ENCODE measurements at regions not wholly inside any gene's neighbourhood (a gene's known extent, or its start where the extent isn't known, plus 50 kb on each side); places are given as distances from the start of the nearest gene placed in this dataset.

DNA sequence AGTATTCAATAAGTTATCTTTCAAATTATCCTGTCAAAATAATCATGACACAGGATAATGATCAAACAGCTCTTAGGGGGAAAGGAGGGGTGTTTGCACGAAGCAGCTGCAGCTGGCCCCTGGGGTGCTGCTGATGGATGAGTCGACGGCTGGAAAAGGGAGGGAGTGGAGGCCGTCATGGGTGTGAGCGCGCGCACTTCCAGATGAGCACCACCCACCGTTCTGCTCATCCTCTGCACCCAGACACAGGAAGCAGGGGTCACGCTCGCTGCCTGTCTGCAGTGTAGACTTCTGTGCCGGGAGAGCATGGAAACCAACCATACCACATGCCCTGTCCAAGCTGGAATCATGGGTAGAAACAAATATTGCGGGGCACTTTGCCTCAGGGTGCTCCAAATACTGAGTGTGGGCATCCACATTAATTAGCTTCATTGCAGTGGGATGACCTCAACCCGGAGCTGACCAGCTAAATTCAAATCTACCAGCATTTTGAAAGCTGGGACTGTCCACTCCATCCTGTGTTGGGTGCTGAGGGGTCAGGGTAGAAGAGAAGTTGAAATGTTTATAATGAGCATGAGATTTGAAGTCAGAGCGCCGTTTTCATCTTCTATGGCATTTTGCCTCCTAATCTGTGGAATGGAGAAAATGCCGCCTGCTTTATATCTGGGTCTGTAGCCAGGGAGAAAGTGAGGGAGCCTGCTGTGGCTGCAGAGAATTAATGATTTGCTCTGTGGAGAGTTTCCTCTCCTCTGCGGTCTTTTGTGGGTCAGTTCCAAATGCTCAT lies 802.4 kb downstream of the TBC1D22A start:
- DNase-seq (ENCODE audit: low spot score) = peak; percentile 34

GRCh38 chr22:47564158-47564450 lies 801.7 kb downstream of the TBC1D22A start:
- no peaks in the 10 kb centered on the region for H3K9me3 ChIP-seq
- H3K4me1 ChIP-seq = no peaks in the 10 kb centered on the region
- no peaks in the 10 kb centered on the region for H3K36me3 ChIP-seq
- DNase-seq (ENCODE audit: low spot score) = peak; percentile 26
- TF ChIP-seq, protein P1, sequence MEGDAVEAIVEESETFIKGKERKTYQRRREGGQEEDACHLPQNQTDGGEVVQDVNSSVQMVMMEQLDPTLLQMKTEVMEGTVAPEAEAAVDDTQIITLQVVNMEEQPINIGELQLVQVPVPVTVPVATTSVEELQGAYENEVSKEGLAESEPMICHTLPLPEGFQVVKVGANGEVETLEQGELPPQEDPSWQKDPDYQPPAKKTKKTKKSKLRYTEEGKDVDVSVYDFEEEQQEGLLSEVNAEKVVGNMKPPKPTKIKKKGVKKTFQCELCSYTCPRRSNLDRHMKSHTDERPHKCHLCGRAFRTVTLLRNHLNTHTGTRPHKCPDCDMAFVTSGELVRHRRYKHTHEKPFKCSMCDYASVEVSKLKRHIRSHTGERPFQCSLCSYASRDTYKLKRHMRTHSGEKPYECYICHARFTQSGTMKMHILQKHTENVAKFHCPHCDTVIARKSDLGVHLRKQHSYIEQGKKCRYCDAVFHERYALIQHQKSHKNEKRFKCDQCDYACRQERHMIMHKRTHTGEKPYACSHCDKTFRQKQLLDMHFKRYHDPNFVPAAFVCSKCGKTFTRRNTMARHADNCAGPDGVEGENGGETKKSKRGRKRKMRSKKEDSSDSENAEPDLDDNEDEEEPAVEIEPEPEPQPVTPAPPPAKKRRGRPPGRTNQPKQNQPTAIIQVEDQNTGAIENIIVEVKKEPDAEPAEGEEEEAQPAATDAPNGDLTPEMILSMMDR (IDR thresholded peaks at IDR 0.05) = no peak
- no peak overlapping the region for H3K27ac ChIP-seq
- no peak overlapping the region for H3K4me3 ChIP-seq
- no peaks in the 10 kb centered on the region for H3K27me3 ChIP-seq

More for the DNA sequence above, 802.4 kb downstream of the TBC1D22A start:
- no peaks in the 10 kb centered on the region for H3K36me3 ChIP-seq
- TF ChIP-seq, protein P1 (IDR thresholded peaks at IDR 0.05) = no peak
- H3K4me1 ChIP-seq = no peaks in the 10 kb centered on the region
- H3K27me3 ChIP-seq = no peaks in the 10 kb centered on the region
- no peak overlapping the region for H3K27ac ChIP-seq
- no peak overlapping the region for H3K4me3 ChIP-seq
- no peaks in the 10 kb centered on the region for H3K9me3 ChIP-seq

GRCh38 chr22:47563406-47564157 lies 801.1 kb downstream of the TBC1D22A start:
- H3K9me3 ChIP-seq = no peaks in the 10 kb centered on the region
- H3K27ac ChIP-seq = no peak overlapping the region
- H3K4me1 ChIP-seq = no peaks in the 10 kb centered on the region
- H3K27me3 ChIP-seq = no peaks in the 10 kb centered on the region
- TF ChIP-seq, protein P1 (IDR thresholded peaks at IDR 0.05) = no peak
- H3K36me3 ChIP-seq = no peaks in the 10 kb centered on the region
- H3K4me3 ChIP-seq = no peak overlapping the region
- peak; percentile 13 for DNase-seq (ENCODE audit: low spot score)

DNA sequence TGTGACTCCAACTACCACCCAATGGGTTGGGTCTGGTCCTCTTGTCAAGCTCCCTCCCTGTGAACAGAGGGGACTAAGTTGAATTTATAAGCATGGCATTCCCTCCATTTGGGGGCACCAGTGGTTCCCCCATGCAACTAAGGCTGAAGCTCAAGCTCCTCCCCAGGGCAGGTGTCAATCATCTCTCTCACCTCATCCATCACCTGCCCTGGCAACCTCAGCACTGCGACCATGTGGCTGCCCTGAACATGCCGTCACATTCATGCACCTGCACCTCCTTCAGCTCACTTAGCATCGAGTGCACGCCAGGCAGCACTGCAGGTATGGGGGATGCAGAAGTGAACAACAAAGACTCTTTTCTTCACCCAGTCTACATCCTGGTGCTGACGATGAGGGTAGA lies 799.3 kb downstream of the TBC1D22A start:
- DNase-seq (ENCODE audit: low spot score) = no peak

DNA sequence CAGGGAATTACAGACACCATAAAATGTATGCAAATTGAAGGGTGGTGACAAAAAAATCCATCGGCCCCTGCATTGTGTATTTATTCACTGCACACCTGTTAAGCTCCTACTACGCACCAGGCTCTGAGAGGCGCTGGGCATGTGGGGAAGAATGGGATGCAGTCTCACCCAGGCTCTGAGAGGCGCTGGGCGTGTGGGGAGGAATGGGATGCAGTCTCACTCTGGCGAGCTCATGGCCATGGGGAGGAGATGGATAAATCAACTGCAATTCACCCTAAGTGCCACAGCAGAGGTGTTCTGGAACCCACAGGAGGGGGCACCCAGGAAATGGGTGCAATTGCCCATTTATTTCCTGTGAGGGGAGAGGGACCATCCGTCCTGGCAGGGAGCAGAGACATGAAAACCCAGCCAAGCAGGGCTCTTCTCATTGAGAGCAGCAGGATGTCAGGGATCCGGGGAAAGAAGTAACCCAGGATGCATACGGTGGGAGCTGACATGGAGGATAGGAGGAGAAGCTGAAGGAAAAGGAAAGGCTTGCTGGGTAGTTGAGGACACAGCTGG lies 798.7 kb downstream of the TBC1D22A start:
- Histone ChIP-seq H3K9me3 (no peaks in the 10 kb centered on the region), H3K36me3 (no peaks in the 10 kb centered on the region), H3K4me1 (no peaks in the 10 kb centered on the region), H3K27ac (no peak overlapping the region), H3K4me3 (no peak overlapping the region), H3K27me3 (no peaks in the 10 kb centered on the region)
- DNase-seq (ENCODE audit: low spot score) = no peak
- TF ChIP-seq, protein P1 (IDR thresholded peaks at IDR 0.05) = no peak

More for the DNA sequence above, 799.3 kb downstream of the TBC1D22A start:
- Histone ChIP-seq H3K4me3 (no peak overlapping the region), H3K9me3 (no peaks in the 10 kb centered on the region), H3K27me3 (no peaks in the 10 kb centered on the region), H3K27ac (no peak overlapping the region), H3K4me1 (no peaks in the 10 kb centered on the region), H3K36me3 (no peaks in the 10 kb centered on the region)
- TF ChIP-seq, protein P1 (IDR thresholded peaks at IDR 0.05) = no peak

All from right atrium auricular region (tissue), 2 donors.